Caki2 (cell line): ENCODE measurements at regions not wholly inside any gene's neighbourhood (a gene's known extent, or its start where the extent isn't known, plus 50 kb on each side); places are given as distances from the start of the nearest gene placed in this dataset.
"Not testable (repeated sequence)": the region's sequence is repeated elsewhere in the genome, so short reads cannot be mapped to it uniquely, and the experiment has no call there.

Experiments
- DNase-seq: peaks from one replicate; pipeline ENCODE4 v3.0.0-alpha.2; 2015; ENCODE audit warnings: low read depth
- in situ Hi-C: cut with HindIII; loops from 2 replicates; pipeline ENCODE4 v1.10.0; 2016; ENCODE audit warnings: low sequenced_read_pairs, low pct_unique_long_range_greater_than_20kb, mixed read lengths

DNA sequence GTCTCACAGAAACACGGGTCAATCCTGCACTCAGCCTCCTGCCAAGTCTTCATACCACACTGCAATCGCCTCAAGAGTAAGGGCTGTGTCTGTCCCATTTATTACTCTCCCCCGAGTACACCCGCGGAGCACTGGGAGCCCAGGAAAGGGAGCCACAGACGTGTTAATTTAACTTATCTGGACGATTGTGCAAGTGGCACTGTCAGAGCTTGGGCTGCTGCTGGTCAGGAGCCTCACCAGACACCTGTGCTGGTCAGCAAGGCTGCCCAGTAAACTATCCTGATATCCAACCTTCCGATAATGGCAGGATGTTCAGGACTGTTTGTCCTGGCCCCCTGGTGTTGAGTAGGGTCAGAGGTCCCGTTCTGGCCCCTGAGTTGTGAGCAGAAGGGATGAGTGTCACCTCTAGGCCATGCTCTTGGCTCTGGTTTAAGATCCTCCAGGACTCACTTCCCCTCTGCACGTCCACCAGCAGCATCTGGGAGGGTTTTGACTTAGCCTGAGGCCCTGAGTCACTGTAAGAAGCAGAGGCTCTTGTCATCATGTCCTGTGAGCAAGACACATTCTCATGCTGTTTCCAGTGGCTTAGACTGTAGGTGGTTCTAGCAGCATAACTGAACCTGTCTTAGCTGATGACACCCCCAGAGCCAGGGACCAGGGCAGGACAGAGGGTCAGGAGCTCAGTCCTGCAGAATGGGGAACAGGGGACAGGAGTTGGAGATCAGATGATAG, 82.5 kb upstream of the ARL4C start:
- DNase-seq, result no peak
- in situ Hi-C loops, result no loop called here

DNA sequence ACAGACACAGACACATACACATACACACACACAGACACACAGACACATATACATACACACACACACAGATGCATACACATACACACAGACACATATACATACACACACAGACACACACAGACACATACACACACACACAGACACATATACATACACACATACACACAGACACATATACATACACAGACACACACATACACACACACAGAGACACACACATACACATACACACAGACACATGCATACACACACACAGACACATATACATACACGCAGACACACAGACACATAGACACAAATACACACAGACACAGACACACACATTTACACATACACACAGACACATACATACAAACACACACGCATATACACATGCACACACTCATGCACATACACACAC, 81.5 kb upstream of the ARL4C start:
- in situ Hi-C loops, result no loop called here
- no peak for DNase-seq

DNA sequence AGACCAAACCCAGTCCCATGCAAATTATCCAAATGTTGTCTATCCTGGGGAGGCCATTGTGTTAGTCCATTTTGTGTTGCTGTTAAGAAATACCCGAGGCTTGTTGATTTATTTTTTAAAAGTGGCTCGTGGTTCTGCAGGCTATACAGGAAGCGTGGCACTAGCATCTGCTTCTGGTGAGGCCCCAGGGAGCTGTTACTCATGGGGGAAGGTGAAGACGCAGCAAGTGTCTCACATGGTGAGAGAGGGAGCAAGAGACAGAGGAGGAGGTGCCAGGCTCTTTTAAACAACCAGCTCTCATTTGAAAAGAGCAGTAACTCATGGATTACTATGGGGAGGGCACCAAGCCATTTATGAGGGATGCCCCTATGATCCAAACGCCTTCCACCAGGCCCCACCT, 80.3 kb upstream of the ARL4C start:
- DNase-seq, result no peak
- in situ Hi-C loops, result no loop called here

DNA sequence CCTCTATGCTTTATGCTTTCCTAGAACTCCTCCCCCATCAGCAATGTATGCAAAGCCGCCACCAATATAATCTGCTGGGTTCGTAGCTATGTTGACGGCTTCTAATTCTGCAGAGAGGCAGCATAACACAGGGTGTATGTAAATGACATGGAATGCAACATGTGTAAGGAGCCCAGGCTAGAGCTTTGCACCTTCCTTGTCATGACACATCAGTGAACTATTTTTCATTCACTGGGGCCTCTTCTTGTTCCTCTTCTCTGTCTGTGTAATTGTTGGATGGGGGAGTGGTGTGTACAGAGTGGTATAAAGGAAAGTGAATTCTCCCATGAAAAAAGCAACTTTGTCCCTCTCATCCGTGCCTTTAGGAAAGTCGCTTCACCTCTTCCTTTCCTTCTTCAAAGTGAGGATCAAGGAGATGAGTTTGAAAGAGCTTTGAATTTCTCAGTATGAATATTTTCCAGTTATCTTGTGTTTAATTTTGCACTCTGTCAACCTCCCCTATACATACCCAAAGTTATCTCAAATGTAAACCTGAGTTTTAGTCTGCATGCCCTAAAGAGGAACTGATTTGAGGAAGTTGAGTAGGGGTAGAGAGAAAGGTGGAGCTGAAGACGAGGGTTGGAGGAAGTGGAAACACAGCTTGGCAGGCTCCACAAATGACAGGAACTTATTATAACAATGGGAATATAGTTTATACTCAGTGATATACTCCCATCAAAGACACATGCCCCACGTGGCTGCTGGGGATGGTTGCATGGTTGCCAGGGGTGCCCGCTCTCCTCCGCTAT, 74.9 kb upstream of the ARL4C start:
- in situ Hi-C loops, result no loop called here

DNA sequence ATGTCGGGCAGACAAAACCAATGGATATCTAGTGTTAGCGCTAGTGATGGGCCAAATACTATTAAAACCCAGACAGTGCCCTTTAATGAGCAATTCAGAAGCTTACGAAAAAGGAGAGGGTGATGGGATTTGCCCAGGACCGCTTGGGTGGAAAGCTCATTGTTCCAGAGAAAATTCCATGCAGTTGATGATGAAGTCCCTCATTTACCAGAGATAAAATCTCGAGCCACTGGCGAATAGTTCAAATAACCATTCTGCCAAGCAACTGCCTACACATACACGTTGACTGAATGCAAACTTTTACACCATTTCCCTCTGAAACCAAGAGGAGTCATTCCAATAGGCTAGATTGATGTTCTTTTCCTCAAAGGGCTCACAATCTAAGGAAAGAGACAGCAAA, 73.6 kb upstream of the ARL4C start:
- in situ Hi-C loops, result no loop called here
- no peak for DNase-seq

More for the DNA sequence above, 74.9 kb upstream of the ARL4C start:
- DNase-seq, result no peak

DNA sequence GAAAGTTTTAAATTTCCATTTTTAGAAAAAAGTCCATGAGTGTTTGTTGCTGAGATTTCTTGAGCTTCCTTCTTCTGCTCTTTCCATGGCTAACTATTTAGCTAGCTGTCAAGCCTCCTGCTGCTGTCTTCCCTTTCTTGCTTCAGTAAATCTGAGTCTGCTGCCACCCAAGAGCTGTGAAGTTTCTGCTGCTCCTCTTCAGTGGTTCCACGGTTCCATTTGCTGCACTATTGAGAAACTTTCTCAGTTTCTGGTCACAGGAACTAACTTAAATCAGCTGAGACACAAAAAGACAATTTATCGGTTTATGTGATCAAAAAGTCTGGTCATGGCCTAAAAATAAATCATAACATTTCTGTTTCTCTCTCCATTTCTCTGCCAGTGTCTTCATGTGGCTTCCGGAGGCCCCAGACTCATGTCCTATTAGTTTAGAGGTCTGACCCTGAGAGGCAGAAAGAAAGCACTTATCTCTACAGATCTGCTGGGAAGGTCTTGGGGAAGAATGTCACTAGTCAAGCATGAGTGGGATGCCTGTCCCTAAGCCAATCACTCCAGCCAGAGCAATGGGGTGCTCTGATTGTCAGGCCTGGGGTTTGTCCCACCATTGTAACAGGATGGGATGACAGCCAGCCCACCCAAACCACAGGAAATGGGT, 73.0 kb upstream of the ARL4C start:
- DNase-seq, result no peak
- in situ Hi-C loops, result no loop called here

DNA sequence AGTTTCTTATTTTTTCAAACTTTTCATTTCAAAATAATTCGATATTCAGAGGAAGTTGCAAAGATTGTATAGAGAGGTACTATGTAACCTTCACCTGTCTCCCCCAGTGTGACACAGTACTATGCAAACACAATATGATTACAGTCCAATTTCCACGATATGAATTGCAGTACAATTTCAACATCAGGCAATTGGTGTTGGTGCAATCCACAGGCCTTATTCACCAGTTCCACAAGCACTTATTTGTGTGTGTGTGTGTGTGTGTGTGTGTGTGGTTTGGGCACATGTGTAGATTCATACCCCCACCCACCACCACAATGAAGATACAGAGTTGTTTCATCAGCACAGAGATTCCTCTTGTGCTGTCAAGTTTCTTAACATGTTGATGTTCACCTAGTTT, 69.7 kb upstream of the ARL4C start:
- no peak for DNase-seq
- in situ Hi-C loops, result no loop called here

DNA sequence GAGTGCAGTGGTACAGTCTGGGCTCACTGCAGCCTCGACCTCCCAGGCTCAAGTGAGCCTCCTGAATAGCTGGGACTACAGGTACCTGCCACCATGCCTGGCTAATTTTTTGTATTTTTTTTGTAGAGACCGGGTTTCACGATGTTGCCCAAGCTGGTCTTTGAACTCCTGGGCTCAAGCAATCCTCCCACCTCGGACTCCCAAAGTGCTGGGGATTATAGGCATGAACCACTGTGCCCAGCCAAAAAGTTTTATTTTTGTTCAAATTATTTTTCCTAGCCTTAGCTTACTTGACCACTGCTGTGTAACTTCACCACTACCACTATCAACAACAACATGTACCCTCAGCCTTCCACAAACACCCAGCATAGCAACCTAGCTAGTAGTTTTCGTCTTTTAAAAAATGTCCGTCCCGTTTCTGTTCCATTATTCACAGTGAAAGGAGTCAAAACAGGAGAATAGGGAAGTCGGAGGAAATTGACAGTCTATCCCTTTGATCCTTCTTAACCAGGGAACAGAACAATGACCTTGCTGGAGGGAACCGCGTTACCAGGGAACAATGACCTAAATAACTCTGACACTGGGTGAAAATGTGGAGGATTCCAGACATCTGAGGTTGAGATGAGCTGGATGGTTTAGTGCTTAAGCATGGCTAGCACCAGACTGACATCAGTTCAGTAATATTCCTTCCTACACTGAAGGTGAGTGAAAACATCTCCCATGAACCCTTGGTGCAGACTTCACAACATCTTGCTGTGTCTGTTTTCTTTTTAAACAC, 69.2 kb upstream of the ARL4C start:
- no peak for DNase-seq
- in situ Hi-C loops, result no loop called here

DNA sequence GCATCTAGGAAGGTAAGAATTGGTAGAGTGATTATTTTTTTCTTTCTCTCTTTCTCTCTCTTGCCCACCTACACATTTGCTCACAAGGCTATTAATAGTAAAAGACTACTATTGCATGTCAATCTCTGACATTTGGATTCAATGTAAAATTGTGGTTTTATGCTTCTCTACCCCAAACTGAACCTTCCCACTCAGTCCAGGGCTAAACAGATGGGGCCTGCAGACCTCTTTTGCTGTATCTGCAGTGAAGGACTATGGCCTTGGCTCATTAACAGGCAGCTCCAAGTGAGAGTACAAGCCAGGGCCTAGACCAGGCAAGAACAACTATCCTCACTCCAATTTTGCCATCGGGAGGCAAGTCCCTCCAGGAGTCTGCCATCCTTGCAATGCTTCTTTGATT, 68.3 kb upstream of the ARL4C start:
- DNase-seq, result no peak
- in situ Hi-C loops, result no loop called here

DNA sequence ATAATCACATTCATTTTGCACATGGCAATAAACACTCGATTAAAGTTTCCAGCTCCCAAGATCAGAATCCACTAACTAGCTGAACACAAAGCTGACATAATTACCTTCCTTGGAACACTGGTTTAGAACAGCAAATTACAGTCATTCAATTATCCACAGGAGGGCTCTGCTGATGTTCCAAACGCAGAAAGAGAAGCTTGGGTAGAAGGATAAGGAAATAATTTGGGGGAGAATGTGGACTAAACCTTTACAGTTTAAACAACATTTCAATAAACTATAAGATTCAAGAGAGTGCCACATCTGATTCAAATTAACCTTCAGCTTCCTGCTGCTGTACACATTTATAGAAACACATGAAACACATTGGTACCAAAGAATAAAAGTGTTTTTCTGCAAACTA, 67.8 kb upstream of the ARL4C start:
- in situ Hi-C loops, result no loop called here
- DNase-seq, result no peak

DNA sequence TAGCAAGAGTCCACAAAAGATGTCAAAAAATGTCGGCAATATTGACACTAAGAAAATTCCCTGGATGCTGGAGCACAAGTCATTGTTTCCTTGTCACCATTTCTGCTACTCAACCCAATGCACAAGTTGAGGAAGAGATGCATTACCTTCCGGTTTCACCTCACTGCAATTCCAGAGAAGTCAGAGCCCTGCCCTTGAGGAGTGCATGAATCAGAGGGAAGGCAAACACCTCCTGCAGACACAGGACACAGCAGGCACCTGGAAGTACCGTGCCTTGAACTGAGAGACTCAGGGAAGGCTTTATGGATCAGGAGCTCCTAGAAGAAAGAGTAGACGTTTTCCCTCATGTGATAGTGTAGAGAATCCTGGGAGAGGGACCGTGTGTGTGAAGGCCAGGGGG, 62.7 kb upstream of the ARL4C start:
- no peak for DNase-seq
- in situ Hi-C loops, result no loop called here

DNA sequence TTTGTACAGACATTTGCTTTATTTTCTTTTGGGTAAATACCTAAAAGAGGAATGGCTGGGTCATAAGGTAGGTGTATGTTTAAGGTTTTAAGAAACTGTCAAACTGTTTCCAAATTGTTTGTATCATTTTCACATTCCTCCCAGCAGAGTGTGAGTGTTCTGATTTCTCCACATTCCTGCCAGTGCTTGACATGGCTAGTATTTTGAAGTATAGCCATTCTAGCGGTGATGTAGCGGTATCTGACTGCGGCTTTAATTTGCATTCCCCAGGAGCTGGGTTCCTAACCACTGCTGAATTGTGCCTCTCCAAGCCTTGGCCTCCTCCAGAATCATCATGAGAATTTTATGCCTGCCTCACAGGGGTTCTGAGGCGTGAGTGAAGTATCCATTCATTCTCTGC, 61.8 kb upstream of the ARL4C start:
- in situ Hi-C loops, result no loop called here
- no peak for DNase-seq

DNA sequence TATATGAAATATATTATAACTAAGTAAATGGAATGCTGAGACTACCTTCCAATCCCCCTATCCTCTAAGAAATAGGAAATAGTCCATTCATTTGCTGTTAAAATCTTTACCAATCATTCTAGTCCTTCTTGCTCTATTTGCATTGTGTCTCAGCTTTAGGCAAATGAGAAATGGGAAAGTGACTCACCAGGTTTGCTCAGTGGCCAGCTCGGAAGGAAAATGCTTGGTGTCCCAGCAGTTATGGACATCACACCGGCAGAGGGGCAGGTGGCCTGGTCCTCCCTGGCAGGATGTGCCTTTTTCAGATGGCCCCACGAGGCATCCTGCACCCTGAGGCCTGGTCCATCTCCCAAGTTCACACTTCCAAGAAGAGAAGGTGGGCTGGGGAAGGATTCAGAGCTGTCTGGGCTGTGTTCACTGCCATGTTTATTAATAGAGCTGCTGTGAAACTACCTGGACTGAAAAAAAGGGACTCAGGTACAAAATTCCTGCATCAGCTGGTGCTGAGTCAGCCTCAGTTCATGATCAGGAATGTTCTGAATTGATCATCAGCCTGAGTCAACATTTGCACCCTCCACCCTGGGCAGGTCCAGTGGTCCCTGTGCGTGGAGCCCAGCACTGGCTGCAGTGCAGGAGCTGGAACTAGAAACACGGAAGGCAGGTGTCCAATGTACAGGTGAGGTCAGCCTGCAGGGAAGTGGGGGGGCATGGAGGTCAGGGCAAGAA, 60.1 kb upstream of the ARL4C start:
- in situ Hi-C loops, result no loop called here
- DNase-seq, result peak; percentile 12

DNA sequence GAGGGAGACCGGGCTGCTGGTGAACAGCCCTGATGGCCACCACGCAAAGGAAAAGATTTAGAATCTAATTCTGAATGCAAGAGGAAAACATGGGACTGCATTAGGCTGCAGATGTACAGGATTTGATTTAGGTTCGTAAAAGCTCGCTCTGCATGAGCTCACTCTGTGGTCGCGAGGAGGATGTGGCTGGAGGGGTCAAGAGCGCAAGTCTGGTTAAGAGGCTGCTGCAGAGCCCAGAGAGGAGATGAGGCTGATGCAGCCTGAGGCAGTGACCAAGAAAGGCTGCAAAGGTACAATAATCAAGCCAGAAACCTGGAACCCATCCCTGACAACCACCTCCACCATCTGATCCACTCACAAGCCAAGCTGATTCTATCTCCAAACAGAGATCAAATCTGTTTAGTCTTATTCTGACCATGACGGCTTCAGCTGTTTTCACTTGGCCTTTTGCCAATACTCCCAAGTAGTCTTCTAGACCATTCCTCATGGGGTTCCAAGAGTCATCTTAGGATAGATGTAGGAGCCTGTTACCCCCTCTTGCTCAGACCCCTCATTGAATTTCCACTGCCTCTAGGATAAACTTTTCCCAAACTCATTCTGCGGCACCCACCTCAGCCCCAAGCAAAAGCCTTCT, 58.9 kb upstream of the ARL4C start:
- in situ Hi-C loops, result no loop called here
- no peak for DNase-seq

DNA sequence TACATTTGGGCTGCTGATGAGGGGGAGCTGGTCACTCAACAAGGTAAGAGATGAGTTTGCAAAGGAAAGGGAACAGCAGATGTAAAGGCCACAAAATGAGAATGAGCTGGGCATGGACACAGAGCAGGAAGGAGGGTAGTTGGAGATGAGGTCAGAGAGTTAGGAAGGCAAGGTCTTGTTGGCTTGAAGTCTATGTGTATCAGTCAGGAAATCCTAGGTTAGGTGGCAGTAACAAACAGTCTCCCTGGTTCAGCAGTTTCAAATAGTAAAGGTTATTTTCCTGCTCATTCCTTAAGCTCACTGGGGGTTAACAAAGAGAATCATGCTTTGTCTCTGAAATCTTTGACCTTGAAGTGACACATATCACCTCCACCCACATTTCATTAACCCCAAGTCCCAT, 58.3 kb upstream of the ARL4C start:
- in situ Hi-C loops, result no loop called here
- DNase-seq, result no peak

DNA sequence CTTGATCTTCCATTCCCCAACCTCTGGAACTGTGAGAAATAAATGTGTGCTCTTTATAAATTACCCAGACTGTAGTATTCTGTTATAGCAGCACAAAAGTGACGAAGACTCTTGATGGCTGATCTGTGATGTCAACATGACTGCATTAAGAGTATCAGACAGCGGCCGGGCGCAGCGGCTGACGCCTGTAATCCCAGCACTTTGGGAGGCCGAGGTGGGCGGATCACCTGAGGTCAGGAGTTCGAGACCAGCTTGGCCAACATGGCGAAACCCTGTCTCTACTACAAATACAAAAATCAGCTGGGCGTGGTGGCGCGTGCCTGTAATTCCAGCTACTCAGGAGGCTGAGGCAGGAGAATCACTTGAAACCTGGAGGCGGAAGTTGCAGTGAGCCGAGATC, 56.3 kb upstream of the ARL4C start:
- in situ Hi-C loops, DNase-seq: not testable (repeated sequence)

DNA sequence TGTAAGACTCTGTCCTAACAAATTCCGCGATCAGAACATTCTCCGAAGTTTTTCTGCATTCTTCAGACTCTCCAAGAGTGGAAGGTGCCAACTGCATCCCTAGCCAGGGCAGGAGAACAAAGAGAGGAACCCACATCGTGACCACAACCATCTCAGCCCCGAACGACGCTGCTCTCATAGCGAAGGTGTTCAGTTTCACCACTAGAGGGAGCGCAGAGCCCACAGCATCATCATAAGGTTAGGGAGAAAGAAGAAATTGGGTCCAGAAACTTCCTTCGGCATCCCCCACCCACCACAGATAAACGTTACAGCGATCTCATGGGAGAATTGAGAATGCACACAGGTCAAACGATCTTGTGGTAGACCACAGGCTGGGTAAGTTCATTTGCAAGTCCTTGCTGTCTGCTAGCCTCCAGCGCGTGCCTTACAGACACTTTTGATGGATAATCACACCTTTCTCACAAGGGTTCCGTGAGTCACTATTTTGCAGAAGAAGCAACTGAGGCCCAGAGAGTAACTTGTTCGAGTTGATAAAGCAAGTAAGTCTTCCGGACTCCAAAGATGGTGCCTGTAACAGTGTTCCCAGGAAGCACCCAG, 53.7 kb upstream of the ARL4C start:
- in situ Hi-C loops, result no loop called here
- DNase-seq, result peak; percentile 67
